ENCODE measurements at regions not wholly inside any gene's neighbourhood (a gene's known extent, or its start where the extent isn't known, plus 50 kb on each side); places are given as distances from the start of the nearest gene placed in this dataset.
"Not testable (repeated sequence)": the region's sequence is repeated elsewhere in the genome, so short reads cannot be mapped to it uniquely, and the experiment has no call there.

- no peak for DNase-seq
Observed at GRCh38 chr2:147037048-147037447, 807.8 kb upstream of the ACVR2A start.

GRCh38 chr2:147033044-147033443, 811.8 kb upstream of the ACVR2A start:
- DNase-seq, result no peak

- no peak for DNase-seq
Observed at GRCh38 chr2:147031897-147032296, 812.9 kb upstream of the ACVR2A start.

GRCh38 chr2:147030966-147031720, 813.7 kb upstream of the ACVR2A start:
- no peak for DNase-seq

- no peak for DNase-seq
Observed at GRCh38 chr2:147027436-147027835, 817.4 kb upstream of the ACVR2A start.

- no peak for DNase-seq
Observed at GRCh38 chr2:147026664-147027295, 818.0 kb upstream of the ACVR2A start.

- DNase-seq, result no peak
Observed at GRCh38 chr2:147025646-147026585, 818.9 kb upstream of the ACVR2A start.

- no peak for DNase-seq
Observed at GRCh38 chr2:147019311-147019710, 825.5 kb upstream of the ACVR2A start.

GRCh38 chr2:147017951-147018645, 826.7 kb upstream of the ACVR2A start:
- no peak for DNase-seq

- DNase-seq, result no peak
Observed at GRCh38 chr2:147016181-147016580, 828.6 kb upstream of the ACVR2A start.

GRCh38 chr2:147015591-147015990, 829.2 kb upstream of the ACVR2A start:
- DNase-seq, result no peak

- DNase-seq, result no peak
Observed at GRCh38 chr2:147013696-147014392, 831.0 kb upstream of the ACVR2A start.

- no peak for DNase-seq
Observed at GRCh38 chr2:147008481-147008880, 836.3 kb upstream of the ACVR2A start.

- DNase-seq, result no peak
Observed at GRCh38 chr2:147006736-147007141, 838.1 kb upstream of the ACVR2A start.

GRCh38 chr2:147003081-147003480, 841.7 kb upstream of the ACVR2A start:
- no peak for DNase-seq

- DNase-seq, result no peak
Observed at GRCh38 chr2:147002256-147002655, 842.6 kb upstream of the ACVR2A start.

- no peak for DNase-seq
Observed at GRCh38 chr2:147001061-147001460, 843.8 kb upstream of the ACVR2A start.

GRCh38 chr2:147000151-147000550, 844.7 kb upstream of the ACVR2A start:
- not testable (repeated sequence) for DNase-seq

GRCh38 chr2:146997945-146998344, 846.9 kb upstream of the ACVR2A start:
- DNase-seq, result no peak

GRCh38 chr2:146997488-146997887, 847.3 kb upstream of the ACVR2A start:
- no peak for DNase-seq

- no peak for DNase-seq
Observed at GRCh38 chr2:146994246-146994645, 850.6 kb upstream of the ACVR2A start.

GRCh38 chr2:146992466-146992865, 852.4 kb upstream of the ACVR2A start:
- DNase-seq, result no peak

All from GOT3 (cell line).